Progenitor cell of endocrine pancreas (in vitro differentiated cells): ENCODE measurements at regions not wholly inside any gene's neighbourhood (a gene's known extent, or its start where the extent isn't known, plus 50 kb on each side); places are given as distances from the start of the nearest gene placed in this dataset.

ENCODE experiments used
- DNase-seq: peaks from one replicate; pipeline ENCODE4 v3.0.0; 2021; ENCODE audit warnings: low spot score; ENCODE audit not compliant: unreplicated experiment
- H3K27ac Mint-ChIP-seq: 2 replicates; pipeline ENCODE4 v1.8.0; 2021; ENCODE audit warnings: mild to moderate bottlenecking, moderate library complexity, mixed read lengths
- H3K27me3 Mint-ChIP-seq: 2 replicates; pipeline ENCODE4 v1.8.0; 2021; ENCODE audit warnings: mixed read lengths
- H3K36me3 Mint-ChIP-seq: 2 replicates; pipeline ENCODE4 v1.8.0; 2022; ENCODE audit warnings: mixed read lengths; ENCODE audit not compliant: insufficient read depth
- H3K4me1 Mint-ChIP-seq: 2 replicates; pipeline ENCODE4 v1.8.0; 2021; ENCODE audit warnings: low read depth, mixed read lengths
- H3K4me3 Mint-ChIP-seq: 2 replicates; pipeline ENCODE4 v1.8.0; 2021; ENCODE audit warnings: low read depth, mild to moderate bottlenecking, moderate library complexity, mixed read lengths
- H3K9me3 Mint-ChIP-seq: 2 replicates; pipeline ENCODE4 v1.8.0; 2021; ENCODE audit warnings: low read depth, mixed read lengths
- CTCF ChIP-seq: fragments of 200-600 bp; sonication (generic); IDR thresholded peaks from one replicate; pipeline ENCODE4 v1.5.0; 2021; ENCODE audit warnings: antibody characterized with exemption, mild to moderate bottlenecking; ENCODE audit not compliant: unreplicated experiment

DNA sequence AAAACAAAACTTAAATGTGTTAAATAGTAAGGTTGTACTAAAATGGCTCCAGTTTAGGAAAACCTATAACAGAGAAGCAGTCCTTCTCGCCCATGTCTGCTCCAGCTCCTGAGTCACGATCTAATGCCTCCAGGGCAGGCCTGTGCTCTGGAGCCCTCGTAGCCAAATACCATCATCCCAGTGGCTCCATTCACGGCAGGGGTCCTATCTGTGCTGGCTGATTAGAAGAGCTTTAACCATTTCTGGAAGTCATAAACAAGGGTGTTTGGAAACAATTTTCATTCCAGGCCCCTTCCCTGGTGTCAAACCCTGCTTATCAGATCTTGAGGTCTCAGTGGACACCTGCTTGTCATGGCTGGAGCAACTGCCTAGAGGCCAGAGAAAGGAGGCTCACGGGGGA is 336.9 kb downstream of the SOX9 start:
- no peak for TF ChIP-seq CTCF
- Mint-ChIP-seq H3K36me3 (peaks cover 4% of the 10 kb centered on the region), H3K4me1 (peaks cover 20% of the 10 kb centered on the region), H3K27me3 (peaks cover 1% of the 10 kb centered on the region), H3K27ac (no peak overlapping the region), H3K4me3 (no peak overlapping the region), H3K9me3 (no peaks in the 10 kb centered on the region)
- DNase-seq: no peak

- no peak for DNase-seq
- Mint-ChIP-seq H3K4me1 (peaks cover 15% of the 10 kb centered on the region), H3K27me3 (no peaks in the 10 kb centered on the region), H3K36me3 (peaks cover 5% of the 10 kb centered on the region), H3K27ac (no peak overlapping the region), H3K9me3 (no peaks in the 10 kb centered on the region), H3K4me3 (no peak overlapping the region)
- TF ChIP-seq CTCF: no peak
These were observed 337.5 kb downstream of the SOX9 start for GRCh38 chr17:72458301-72458700.

GRCh38 chr17:72460711-72461110 is 339.9 kb downstream of the SOX9 start:
- TF ChIP-seq CTCF: no peak
- H3K36me3 Mint-ChIP-seq: peaks cover 6% of the 10 kb centered on the region
- peaks cover 21% of the 10 kb centered on the region for H3K4me1 Mint-ChIP-seq
- no peak overlapping the region for H3K27ac Mint-ChIP-seq
- DNase-seq: no peak
- no peaks in the 10 kb centered on the region for H3K9me3 Mint-ChIP-seq
- no peaks in the 10 kb centered on the region for H3K27me3 Mint-ChIP-seq
- no peak overlapping the region for H3K4me3 Mint-ChIP-seq

- TF ChIP-seq CTCF: no peak
- no peak for DNase-seq
- Mint-ChIP-seq H3K4me1 (peaks cover 24% of the 10 kb centered on the region), H3K27me3 (no peaks in the 10 kb centered on the region), H3K4me3 (no peak overlapping the region), H3K9me3 (no peaks in the 10 kb centered on the region), H3K27ac (no peak overlapping the region), H3K36me3 (peaks cover 6% of the 10 kb centered on the region)
These were observed 340.9 kb downstream of the SOX9 start for GRCh38 chr17:72461757-72462156.

DNA sequence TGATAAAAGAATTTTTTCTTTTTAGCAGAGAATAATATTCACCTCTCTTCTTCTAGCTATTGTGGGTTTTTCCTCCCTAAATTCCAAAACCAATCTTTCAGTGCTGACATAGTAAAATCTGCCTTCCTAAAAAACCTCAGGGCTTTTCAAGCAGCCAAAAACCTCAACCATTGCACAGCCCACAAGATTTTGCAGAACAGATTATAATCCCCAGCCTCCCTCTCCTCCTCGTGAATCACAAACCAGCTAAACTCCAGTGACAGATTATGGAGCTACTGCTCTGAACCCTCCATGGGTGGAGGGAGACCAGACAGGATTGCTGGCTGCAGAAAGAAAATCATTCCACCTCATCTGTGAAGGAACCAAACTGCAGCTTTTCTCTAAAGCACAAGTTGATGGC is 341.6 kb downstream of the SOX9 start:
- TF ChIP-seq CTCF: no peak
- Mint-ChIP-seq H3K4me3 (no peak overlapping the region), H3K4me1 (peaks cover 24% of the 10 kb centered on the region), H3K27ac (no peak overlapping the region), H3K36me3 (peaks cover 6% of the 10 kb centered on the region), H3K9me3 (no peaks in the 10 kb centered on the region), H3K27me3 (no peaks in the 10 kb centered on the region)
- no peak for DNase-seq
